ENCODE measurements at regions not wholly inside any gene's neighbourhood (a gene's known extent, or its start where the extent isn't known, plus 50 kb on each side); places are given as distances from the start of the nearest gene placed in this dataset.

DNA sequence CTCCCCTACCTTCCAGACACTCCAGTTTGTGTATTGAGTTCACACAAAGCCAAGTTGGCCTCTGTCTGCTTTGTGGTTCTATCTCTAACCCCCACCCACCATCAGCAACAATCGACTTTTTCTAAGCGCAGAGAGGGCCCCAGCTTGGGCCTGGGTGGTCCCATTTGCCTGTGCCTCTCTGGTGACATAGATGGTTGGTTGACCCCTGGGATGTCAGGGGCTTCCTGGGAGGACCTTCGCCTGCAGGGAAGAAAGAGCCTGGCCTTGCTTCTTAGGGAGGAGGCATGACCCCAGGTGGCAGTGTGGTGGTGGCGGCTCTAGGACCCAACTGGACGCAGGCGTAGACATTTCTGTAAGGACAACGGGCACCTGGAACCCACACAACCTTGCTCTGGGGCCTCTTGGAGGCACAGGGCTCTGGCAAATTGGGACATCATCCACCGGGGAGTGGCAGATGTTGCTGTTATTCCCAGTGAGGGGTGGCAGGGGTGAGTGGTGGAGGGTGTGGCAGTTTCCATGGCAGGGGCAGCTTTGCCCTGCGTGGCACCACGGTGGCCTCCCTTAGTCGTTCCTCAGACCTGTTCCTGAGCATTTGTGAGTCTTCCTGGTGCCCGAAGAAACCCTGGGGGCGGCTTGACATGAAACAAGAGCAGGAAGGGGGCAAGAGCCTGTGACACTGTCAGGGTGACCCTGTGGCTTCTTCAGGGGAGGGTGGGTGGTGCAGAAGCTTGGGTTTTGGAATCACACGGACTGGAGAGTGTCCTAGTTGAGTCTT is 171.0 kb upstream of the IER5L start:
- no peak for TF ChIP-seq POLR2A (IDR thresholded peaks at IDR 0.05)
- TF ChIP-seq, protein P1, sequence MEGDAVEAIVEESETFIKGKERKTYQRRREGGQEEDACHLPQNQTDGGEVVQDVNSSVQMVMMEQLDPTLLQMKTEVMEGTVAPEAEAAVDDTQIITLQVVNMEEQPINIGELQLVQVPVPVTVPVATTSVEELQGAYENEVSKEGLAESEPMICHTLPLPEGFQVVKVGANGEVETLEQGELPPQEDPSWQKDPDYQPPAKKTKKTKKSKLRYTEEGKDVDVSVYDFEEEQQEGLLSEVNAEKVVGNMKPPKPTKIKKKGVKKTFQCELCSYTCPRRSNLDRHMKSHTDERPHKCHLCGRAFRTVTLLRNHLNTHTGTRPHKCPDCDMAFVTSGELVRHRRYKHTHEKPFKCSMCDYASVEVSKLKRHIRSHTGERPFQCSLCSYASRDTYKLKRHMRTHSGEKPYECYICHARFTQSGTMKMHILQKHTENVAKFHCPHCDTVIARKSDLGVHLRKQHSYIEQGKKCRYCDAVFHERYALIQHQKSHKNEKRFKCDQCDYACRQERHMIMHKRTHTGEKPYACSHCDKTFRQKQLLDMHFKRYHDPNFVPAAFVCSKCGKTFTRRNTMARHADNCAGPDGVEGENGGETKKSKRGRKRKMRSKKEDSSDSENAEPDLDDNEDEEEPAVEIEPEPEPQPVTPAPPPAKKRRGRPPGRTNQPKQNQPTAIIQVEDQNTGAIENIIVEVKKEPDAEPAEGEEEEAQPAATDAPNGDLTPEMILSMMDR (IDR thresholded peaks at IDR 0.05): no peak
- no peak for TF ChIP-seq POLR2AphosphoS5 (IDR thresholded peaks at IDR 0.05)
- TF ChIP-seq EP300 (IDR thresholded peaks at IDR 0.05): no peak
